Panc1 (cell line): ENCODE measurements at regions not wholly inside any gene's neighbourhood (a gene's known extent, or its start where the extent isn't known, plus 50 kb on each side); places are given as distances from the start of the nearest gene placed in this dataset.

ENCODE experiments used
- CTCF ChIP-seq: fragments of 450-650 bp; IDR thresholded peaks from 2 replicates; pipeline ENCODE4 v1.5.1; 2017; ENCODE audit warnings: mild to moderate bottlenecking
- POLR2AphosphoS5 ChIP-seq: IDR thresholded peaks from 2 replicates; pipeline ENCODE4 v1.6.1; 2012; ENCODE audit warnings: mild to moderate bottlenecking, low read depth, low read length, moderate library complexity
- REST ChIP-seq, 2 experiments: IDR thresholded peaks; 2 replicates each; pipeline ENCODE4 v1.6.1; 2011 to 2012; ENCODE audit warnings: low read depth in 2 of 2, control low read depth in 1 of 2, low read length in 1 of 2, mild to moderate bottlenecking in 1 of 2, moderate library complexity in 1 of 2; ENCODE audit not compliant: insufficient read depth in 1 of 2
- TCF7L2 ChIP-seq: IDR thresholded peaks from 2 replicates; pipeline ENCODE4 v1.6.1; 2011; ENCODE audit warnings: mild to moderate bottlenecking, low read depth, low read length, inconsistent platforms

GRCh38 chr12:28948685-28949084 lies 200.4 kb upstream of the FAR2 start:
- no peak for TF ChIP-seq CTCF
- TF ChIP-seq POLR2AphosphoS5, result no peak
- TF ChIP-seq TCF7L2, result no peak
- TF ChIP-seq REST (IDR thresholded peaks at IDR 0.05; ENCODE audit: insufficient read depth in 1 of 2, low read depth in 2 of 2, low read length in 1 of 2), result no peak
